ENCODE measurements at regions not wholly inside any gene's neighbourhood (a gene's known extent, or its start where the extent isn't known, plus 50 kb on each side); places are given as distances from the start of the nearest gene placed in this dataset.

GRCh38 chr17:74117087-74117698 is 86.3 kb upstream of the RPL38 start:
- TF ChIP-seq, protein P1, sequence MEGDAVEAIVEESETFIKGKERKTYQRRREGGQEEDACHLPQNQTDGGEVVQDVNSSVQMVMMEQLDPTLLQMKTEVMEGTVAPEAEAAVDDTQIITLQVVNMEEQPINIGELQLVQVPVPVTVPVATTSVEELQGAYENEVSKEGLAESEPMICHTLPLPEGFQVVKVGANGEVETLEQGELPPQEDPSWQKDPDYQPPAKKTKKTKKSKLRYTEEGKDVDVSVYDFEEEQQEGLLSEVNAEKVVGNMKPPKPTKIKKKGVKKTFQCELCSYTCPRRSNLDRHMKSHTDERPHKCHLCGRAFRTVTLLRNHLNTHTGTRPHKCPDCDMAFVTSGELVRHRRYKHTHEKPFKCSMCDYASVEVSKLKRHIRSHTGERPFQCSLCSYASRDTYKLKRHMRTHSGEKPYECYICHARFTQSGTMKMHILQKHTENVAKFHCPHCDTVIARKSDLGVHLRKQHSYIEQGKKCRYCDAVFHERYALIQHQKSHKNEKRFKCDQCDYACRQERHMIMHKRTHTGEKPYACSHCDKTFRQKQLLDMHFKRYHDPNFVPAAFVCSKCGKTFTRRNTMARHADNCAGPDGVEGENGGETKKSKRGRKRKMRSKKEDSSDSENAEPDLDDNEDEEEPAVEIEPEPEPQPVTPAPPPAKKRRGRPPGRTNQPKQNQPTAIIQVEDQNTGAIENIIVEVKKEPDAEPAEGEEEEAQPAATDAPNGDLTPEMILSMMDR (IDR thresholded peaks at IDR 0.05): no peak
- TF ChIP-seq POLR2A (IDR thresholded peaks at IDR 0.05): no peak

Measured in body of pancreas (tissue), 4 donors.